AG04450 (cell line): ENCODE measurements at regions not wholly inside any gene's neighbourhood (a gene's known extent, or its start where the extent isn't known, plus 50 kb on each side); places are given as distances from the start of the nearest gene placed in this dataset.

Experiments used
- CTCF ChIA-PET: fragments of 300-600, 350-600 bp; formaldehyde crosslinking; extraction: SDS; loops from one replicate; lab custom pipeline; 2022; ENCODE audit warnings: antibody characterized with exemption, inconsistent platforms; lab: Charles Lee
- POLR2A ChIA-PET: fragments of 350-600 bp; formaldehyde crosslinking; extraction: SDS; loops from one replicate; lab custom pipeline; 2021; ENCODE audit warnings: antibody characterized with exemption, inconsistent platforms; lab: Yijun Ruan, JAX
- DNase-seq: peaks from one replicate; pipeline ENCODE4 v3.0.0-alpha.2; 2011; ENCODE audit warnings: low read depth, low spot score
- H3K27ac ChIP-seq: one replicate; pipeline ENCODE4 v1.5.1; 2012; ENCODE audit warnings: low read depth, low read length, control low read depth
- H3K27me3 ChIP-seq: one replicate; pipeline ENCODE4 v1.6.0; 2012; ENCODE audit warnings: low read length; ENCODE audit not compliant: control insufficient read depth, insufficient read depth
- H3K4me3 ChIP-seq: 2 replicates; pipeline ENCODE4 v1.5.1; 2011; ENCODE audit warnings: mild to moderate bottlenecking, low read depth, low read length, control low read depth
- H3K9me3 ChIP-seq: 2 replicates; pipeline ENCODE4 v1.5.1; 2012; ENCODE audit warnings: low read length; ENCODE audit not compliant: control insufficient read depth, insufficient read depth
- TF ChIP-seq, protein P1 (sequence below): IDR thresholded peaks from 2 replicates; pipeline ENCODE4 v1.5.1; 2011; ENCODE audit warnings: low read depth, low read length, control low read depth, inconsistent platforms

DNA sequence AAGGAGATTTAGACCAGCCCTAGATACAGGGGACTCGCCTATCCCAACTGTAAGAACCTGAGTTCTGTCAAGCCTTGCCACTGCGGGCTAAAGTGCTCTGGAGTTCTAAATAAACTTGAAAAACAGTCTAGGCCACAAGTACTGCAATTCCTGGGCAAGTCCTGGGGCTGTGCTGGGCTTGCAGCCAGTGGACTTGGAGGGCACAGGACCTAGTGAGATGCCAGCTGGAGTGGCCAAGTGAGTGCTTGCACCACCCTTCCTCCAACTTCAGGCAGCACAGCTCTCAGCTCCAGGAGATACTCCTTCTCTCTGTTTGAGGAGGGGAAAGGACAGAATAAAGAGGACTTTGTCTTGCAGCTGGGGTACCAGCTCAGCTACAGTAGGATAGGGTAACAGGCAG is 307.6 kb upstream of the FBXO33 start:
- no peak overlapping the region for H3K4me3 ChIP-seq
- H3K9me3 ChIP-seq = peaks cover 19% of the 10 kb centered on the region
- DNase-seq = no peak
- TF ChIP-seq, protein P1, sequence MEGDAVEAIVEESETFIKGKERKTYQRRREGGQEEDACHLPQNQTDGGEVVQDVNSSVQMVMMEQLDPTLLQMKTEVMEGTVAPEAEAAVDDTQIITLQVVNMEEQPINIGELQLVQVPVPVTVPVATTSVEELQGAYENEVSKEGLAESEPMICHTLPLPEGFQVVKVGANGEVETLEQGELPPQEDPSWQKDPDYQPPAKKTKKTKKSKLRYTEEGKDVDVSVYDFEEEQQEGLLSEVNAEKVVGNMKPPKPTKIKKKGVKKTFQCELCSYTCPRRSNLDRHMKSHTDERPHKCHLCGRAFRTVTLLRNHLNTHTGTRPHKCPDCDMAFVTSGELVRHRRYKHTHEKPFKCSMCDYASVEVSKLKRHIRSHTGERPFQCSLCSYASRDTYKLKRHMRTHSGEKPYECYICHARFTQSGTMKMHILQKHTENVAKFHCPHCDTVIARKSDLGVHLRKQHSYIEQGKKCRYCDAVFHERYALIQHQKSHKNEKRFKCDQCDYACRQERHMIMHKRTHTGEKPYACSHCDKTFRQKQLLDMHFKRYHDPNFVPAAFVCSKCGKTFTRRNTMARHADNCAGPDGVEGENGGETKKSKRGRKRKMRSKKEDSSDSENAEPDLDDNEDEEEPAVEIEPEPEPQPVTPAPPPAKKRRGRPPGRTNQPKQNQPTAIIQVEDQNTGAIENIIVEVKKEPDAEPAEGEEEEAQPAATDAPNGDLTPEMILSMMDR = no peak
- no peak overlapping the region for H3K27ac ChIP-seq
- POLR2A ChIA-PET = no interaction called here
- CTCF ChIA-PET = no interaction called here
- no peaks in the 10 kb centered on the region for H3K27me3 ChIP-seq

DNA sequence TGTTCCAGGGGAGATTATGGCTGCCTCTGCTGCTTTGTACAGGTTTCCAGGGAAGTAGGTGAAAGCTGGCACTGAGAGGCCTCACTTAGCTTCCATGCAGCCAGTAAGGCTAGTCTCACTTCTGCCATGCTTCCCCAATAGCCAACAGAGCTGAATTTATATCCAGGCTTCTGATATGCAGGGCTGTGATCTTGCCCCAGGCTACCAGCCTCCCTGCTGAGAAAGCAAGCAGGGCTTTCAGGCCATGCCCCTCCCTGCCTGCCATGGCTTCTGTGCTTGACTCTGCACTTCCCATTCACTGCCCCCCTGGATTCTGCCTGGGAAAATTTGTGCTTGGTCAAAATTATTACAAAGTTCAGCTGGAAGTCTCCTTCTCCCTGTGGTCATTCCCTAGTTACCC is 302.1 kb upstream of the FBXO33 start:
- peaks cover 33% of the 10 kb centered on the region for H3K9me3 ChIP-seq
- CTCF ChIA-PET = no interaction called here
- POLR2A ChIA-PET = no interaction called here
- DNase-seq = no peak
- no peak overlapping the region for H3K4me3 ChIP-seq
- no peaks in the 10 kb centered on the region for H3K27me3 ChIP-seq
- TF ChIP-seq, protein P1 = no peak
- no peak overlapping the region for H3K27ac ChIP-seq

DNA sequence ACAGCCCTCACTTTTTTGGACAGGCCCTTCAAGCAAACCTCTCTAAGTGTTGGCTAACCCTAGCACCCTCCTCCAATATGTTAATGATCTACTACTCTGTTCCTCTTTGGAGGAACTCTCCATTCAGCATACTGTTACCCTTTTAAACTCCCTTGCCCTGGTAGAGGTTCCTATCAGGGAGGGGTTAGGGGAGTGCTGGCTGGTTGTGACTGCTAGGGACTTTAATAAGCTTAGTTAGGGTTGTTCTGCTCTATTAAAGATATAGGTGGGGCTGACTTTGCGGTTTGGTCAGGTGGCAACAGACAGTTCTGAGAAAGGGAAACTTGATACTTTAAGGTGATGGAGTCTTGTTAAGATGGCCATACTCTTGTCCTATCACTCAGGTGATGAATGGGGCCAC is 301.5 kb upstream of the FBXO33 start:
- CTCF ChIA-PET = no interaction called here
- no peak overlapping the region for H3K4me3 ChIP-seq
- no peak for DNase-seq
- POLR2A ChIA-PET = no interaction called here
- no peak overlapping the region for H3K27ac ChIP-seq
- H3K27me3 ChIP-seq = no peaks in the 10 kb centered on the region
- H3K9me3 ChIP-seq = peaks cover 29% of the 10 kb centered on the region
- TF ChIP-seq, protein P1 = no peak

DNA sequence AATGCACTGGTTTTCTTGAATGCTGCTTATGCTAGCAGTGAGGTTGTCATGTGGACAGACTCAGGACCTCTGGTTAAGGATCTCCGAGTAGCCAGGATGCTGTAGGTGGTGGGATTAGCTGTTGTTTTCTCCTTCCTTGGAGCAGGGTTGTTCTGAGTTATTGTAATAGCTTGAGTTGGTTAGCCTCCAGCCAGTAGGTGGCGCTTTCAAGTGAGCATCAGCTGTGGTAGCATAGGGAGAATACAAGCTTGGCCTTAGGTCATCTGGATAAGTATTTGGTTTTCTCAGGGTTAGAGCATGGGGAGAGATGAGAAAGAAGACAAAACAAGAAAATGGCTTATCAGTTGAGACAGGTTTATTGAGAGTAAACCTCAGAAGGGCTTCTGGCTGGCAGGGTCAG is 299.7 kb upstream of the FBXO33 start:
- POLR2A ChIA-PET = no interaction called here
- TF ChIP-seq, protein P1 = no peak
- Histone ChIP-seq H3K9me3 (peaks cover 29% of the 10 kb centered on the region), H3K27me3 (no peaks in the 10 kb centered on the region), H3K4me3 (no peak overlapping the region), H3K27ac (no peak overlapping the region)
- no peak for DNase-seq
- CTCF ChIA-PET = no interaction called here

DNA sequence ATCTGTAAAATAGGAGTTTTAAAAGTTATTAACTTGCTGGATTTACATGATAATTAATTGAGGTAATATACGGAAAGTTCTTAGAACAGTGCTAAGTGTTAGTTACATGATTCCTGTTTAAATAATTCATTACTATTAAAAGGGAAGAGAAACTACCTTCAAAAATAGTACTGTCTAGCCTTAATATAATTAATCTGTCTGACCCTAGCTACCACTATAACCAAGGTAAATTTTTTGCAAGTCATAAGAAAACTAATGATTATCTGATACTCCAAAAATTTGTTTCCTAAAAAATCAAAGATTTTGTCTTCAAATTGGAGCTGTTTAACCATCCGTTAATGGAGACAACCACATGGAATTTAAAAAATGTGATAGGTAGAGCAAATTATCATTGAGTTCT is 294.3 kb upstream of the FBXO33 start:
- TF ChIP-seq, protein P1 = no peak
- DNase-seq = no peak
- H3K27me3 ChIP-seq = no peaks in the 10 kb centered on the region
- H3K9me3 ChIP-seq = peaks cover 2% of the 10 kb centered on the region; the same call in 1 of the 2 replicates
- no peak overlapping the region for H3K27ac ChIP-seq
- H3K4me3 ChIP-seq = no peak overlapping the region
- ChIA-PET POLR2A (no interaction called here), CTCF (no interaction called here)
